Upper lobe of left lung (tissue), 4 donors: ENCODE measurements at regions not wholly inside any gene's neighbourhood (a gene's known extent, or its start where the extent isn't known, plus 50 kb on each side); places are given as distances from the start of the nearest gene placed in this dataset.

Experiments used
- EP300 ChIP-seq, 4 donors: sonication (generic); formaldehyde crosslinking; IDR thresholded peaks; one replicate each; pipeline ENCODE4 v1.5.1; 2017; ENCODE audit warnings: antibody characterized with exemption in 4 of 4, control low read depth in 2 of 4
- POLR2A ChIP-seq, 4 donors: fragments of 450-650 bp; IDR thresholded peaks; one replicate each; pipeline ENCODE4 v1.5.1; 2016 to 2017; ENCODE audit warnings: antibody characterized with exemption in 4 of 4, mild to moderate bottlenecking in 2 of 4
- POLR2AphosphoS5 ChIP-seq, 2 donors: sonication (generic); formaldehyde crosslinking; IDR thresholded peaks; one replicate each; pipeline ENCODE4 v1.5.1; 2017; ENCODE audit warnings: antibody characterized with exemption in 2 of 2
- TF ChIP-seq, protein P1 (sequence below), 6 experiments: fragments of 450-650 bp in 4 of 6; fragments of 200-600 bp in 2 of 6; sonication (generic) in 2 of 6; IDR thresholded peaks; one replicate each; pipeline ENCODE4 v1.5.1; 2016 to 2019; ENCODE audit warnings: antibody characterized with exemption in 6 of 6

DNA sequence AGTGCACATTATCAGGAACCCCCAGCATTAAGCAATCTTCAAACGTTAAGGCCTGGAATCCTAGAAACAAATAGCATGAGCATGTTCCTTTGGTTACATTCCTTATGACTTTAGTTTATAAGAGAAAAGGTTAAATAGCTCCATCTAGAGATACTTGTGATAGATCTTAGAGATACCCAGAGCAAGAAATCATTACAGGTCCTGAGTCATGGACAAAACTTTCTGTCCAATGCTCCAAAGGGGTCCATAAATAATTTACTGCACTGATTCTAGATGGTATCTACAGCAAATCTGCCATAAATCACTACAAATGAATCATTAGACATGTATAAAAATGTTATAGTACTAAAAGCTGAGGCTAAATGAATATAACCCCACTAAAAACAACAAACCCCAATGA lies 139.6 kb downstream of the HTR1A start:
- TF ChIP-seq, protein P1, sequence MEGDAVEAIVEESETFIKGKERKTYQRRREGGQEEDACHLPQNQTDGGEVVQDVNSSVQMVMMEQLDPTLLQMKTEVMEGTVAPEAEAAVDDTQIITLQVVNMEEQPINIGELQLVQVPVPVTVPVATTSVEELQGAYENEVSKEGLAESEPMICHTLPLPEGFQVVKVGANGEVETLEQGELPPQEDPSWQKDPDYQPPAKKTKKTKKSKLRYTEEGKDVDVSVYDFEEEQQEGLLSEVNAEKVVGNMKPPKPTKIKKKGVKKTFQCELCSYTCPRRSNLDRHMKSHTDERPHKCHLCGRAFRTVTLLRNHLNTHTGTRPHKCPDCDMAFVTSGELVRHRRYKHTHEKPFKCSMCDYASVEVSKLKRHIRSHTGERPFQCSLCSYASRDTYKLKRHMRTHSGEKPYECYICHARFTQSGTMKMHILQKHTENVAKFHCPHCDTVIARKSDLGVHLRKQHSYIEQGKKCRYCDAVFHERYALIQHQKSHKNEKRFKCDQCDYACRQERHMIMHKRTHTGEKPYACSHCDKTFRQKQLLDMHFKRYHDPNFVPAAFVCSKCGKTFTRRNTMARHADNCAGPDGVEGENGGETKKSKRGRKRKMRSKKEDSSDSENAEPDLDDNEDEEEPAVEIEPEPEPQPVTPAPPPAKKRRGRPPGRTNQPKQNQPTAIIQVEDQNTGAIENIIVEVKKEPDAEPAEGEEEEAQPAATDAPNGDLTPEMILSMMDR (IDR thresholded peaks at IDR 0.05): no peak
- TF ChIP-seq POLR2A (IDR thresholded peaks at IDR 0.05) (no peak), POLR2AphosphoS5 (IDR thresholded peaks at IDR 0.05) (no peak), EP300 (IDR thresholded peaks at IDR 0.05) (no peak)
